ENCODE measurements at regions not wholly inside any gene's neighbourhood (a gene's known extent, or its start where the extent isn't known, plus 50 kb on each side); places are given as distances from the start of the nearest gene placed in this dataset.

DNA sequence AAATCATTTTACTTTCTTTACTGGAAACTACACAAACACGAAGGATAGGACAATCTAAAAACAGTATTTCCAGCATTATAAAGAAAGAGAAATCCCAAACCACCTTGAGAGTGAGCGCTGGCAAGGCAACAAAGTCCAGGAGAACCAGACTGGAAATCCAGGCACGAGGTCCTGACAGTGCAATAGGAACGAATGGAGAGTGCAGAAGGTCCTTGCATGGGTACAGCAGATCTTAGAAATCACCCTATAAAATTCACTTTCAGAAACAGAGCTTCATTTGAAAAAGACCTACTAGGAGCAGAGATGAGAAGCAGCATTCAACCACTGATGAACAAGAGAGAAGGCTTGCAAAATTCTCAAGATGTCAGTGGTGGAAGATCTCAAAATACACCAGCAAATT is 133.7 kb upstream of the ST8SIA4 start:
- TF ChIP-seq, protein P1, sequence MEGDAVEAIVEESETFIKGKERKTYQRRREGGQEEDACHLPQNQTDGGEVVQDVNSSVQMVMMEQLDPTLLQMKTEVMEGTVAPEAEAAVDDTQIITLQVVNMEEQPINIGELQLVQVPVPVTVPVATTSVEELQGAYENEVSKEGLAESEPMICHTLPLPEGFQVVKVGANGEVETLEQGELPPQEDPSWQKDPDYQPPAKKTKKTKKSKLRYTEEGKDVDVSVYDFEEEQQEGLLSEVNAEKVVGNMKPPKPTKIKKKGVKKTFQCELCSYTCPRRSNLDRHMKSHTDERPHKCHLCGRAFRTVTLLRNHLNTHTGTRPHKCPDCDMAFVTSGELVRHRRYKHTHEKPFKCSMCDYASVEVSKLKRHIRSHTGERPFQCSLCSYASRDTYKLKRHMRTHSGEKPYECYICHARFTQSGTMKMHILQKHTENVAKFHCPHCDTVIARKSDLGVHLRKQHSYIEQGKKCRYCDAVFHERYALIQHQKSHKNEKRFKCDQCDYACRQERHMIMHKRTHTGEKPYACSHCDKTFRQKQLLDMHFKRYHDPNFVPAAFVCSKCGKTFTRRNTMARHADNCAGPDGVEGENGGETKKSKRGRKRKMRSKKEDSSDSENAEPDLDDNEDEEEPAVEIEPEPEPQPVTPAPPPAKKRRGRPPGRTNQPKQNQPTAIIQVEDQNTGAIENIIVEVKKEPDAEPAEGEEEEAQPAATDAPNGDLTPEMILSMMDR (IDR thresholded peaks at IDR 0.05; ENCODE audit: control insufficient read depth, insufficient read depth, low read depth, low read length, missing control alignments) = no peak
- no peak overlapping the region for H3K4me3 ChIP-seq (ENCODE audit: control insufficient read depth, low read depth, low read length)
- DNase-seq (ENCODE audit: low read depth) = no peak

DNA sequence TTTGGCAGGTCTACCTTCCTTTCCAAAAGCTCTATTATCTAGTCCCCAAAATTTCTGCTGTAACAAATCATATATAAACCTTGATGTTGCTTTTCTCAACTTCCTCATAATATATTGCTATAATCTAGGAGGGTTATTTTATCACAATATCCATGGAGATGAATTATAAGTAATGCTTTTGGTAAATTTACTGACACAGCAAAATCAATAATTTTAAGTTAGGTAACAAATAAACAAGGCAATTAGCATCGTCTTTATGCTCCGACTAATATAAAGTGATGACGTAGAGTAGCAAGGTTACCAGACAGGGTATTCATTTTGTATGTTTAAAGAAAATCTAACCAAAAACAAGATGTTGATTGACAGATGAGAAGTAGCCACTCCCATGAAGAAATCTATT is 132.3 kb upstream of the ST8SIA4 start:
- TF ChIP-seq, protein P1 (IDR thresholded peaks at IDR 0.05; ENCODE audit: control insufficient read depth, insufficient read depth, low read depth, low read length, missing control alignments) = no peak
- no peak overlapping the region for H3K4me3 ChIP-seq (ENCODE audit: control insufficient read depth, low read depth, low read length)
- DNase-seq (ENCODE audit: low read depth) = no peak

DNA sequence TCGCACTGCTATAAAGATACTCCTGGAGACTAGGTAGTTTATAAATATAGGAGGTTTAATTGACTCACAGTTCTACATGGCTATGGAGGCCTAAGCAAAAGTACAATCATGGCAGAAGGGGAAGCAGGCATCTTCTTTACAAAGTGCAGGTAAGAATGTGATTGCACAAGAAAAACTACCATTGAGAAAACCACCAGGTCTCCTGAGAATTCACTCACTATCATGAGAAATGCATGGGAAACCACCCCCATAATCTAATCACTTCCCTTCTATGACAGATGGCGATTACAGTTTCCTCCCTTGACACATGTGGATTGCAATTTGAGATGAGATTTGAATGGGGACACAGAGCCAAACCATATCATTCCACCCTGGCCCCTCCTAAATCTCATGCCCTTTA is 121.2 kb upstream of the ST8SIA4 start:
- no peak for DNase-seq (ENCODE audit: low read depth)
- TF ChIP-seq, protein P1 (IDR thresholded peaks at IDR 0.05; ENCODE audit: control insufficient read depth, insufficient read depth, low read depth, low read length, missing control alignments) = no peak

DNA sequence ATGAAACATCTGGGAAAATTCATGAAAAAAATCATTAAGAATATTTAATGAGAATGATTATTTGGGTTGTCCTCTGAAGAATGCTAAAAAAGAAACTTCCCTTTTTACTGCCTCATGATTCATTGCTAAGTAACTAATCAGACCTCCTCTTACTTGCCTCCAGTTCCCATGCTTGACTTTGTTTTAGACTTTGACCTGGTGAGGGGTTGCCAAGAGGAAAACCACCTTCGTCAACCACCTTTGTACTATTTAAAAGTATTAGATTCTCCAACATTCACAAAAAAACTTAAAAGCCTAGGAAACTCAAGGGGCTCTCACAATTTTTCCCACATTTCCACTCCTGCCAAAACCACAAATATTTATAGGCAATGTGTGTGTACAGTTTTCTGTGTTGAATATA is 115.2 kb upstream of the ST8SIA4 start:
- TF ChIP-seq, protein P1 (IDR thresholded peaks at IDR 0.05; ENCODE audit: control insufficient read depth, insufficient read depth, low read depth, low read length, missing control alignments) = no peak
- no peak overlapping the region for H3K4me3 ChIP-seq (ENCODE audit: control insufficient read depth, low read depth, low read length)
- DNase-seq (ENCODE audit: low read depth) = no peak

More for the DNA sequence above, 121.2 kb upstream of the ST8SIA4 start:
- H3K4me3 ChIP-seq (ENCODE audit: control insufficient read depth, low read depth, low read length) = no peak overlapping the region

DNA sequence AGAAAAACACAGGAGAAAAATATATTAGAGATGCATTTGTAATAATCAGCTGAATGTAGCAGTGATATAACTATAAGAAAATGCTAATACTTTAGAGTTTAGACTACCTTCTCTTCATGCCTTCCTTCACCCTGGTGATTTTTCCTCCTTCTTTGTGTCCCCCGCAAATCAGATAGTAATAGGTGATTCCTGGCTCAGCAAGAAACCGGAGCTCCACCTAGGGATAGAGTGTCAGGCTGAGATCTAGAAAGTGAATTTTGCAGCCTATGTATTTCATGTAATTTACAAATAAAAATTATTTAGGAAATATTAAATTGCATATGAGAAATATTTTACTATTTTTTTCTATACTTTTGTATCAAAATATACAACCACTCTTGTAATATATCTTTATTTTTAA is 109.8 kb upstream of the ST8SIA4 start:
- DNase-seq (ENCODE audit: low read depth) = no peak
- TF ChIP-seq, protein P1 (IDR thresholded peaks at IDR 0.05; ENCODE audit: control insufficient read depth, insufficient read depth, low read depth, low read length, missing control alignments) = no peak
- H3K4me3 ChIP-seq (ENCODE audit: control insufficient read depth, low read depth, low read length) = no peak overlapping the region

DNA sequence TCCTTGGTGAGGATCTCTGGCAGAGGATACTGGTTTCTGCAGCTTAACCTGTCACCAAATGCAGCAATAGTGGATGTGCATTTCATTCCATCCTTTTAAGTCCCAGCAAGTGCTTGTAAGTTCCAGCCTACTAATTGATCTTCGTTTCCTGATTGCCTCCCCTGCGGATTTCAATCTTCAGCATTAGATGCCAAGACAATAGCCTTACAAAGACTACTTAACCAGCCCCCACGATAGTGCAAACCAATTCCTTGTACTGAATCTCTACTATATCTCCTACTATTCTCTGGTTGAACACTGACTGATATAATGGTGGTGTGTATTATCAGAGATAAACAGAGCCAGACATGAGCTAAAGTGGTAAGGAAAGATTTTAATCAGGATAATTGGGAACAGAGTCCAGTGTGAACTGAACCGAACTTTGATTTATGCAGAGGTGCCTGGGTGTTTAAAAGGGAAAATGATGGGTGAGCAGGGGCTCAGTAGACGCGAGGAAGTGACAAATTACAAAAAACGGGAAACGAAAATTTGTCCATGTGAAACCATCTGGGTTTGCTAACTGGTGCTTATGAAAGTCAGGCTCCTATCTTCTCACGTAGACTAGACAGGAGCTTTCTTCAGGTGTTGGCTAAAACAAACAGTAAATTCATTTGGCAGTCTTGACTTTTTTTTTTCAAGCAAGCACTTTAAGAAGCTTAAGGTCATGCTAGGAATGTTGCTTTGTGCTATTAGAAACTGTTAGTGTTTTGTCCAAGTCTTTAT is 106.9 kb upstream of the ST8SIA4 start:
- H3K4me3 ChIP-seq (ENCODE audit: control insufficient read depth, low read depth, low read length) = no peak overlapping the region
- TF ChIP-seq, protein P1 (IDR thresholded peaks at IDR 0.05; ENCODE audit: control insufficient read depth, insufficient read depth, low read depth, low read length, missing control alignments) = no peak
- no peak for DNase-seq (ENCODE audit: low read depth)

Measured in AG09309 (cell line).